Spinal cord (tissue), 9 donors: ENCODE measurements at regions not wholly inside any gene's neighbourhood (a gene's known extent, or its start where the extent isn't known, plus 50 kb on each side); places are given as distances from the start of the nearest gene placed in this dataset.

Experiments
- DNase-seq, 6 donors: peaks; one replicate each; pipeline versions ENCODE4 v3.0.0 to v3.0.0-alpha.2; 2013 to 2015; ENCODE audit warnings: low spot score in 6 of 6, low read depth in 4 of 6
- H3K27ac ChIP-seq: one replicate; pipeline ENCODE4 v1.5.1; 2013; ENCODE audit warnings: low read depth, low read length, control low read depth
- H3K27me3 ChIP-seq: one replicate; pipeline ENCODE4 v1.6.1; 2013; ENCODE audit warnings: low read length; ENCODE audit not compliant: control insufficient read depth, insufficient read depth
- H3K36me3 ChIP-seq: one replicate; pipeline ENCODE4 v1.6.1; 2013; ENCODE audit warnings: low read length; ENCODE audit not compliant: control insufficient read depth, insufficient read depth
- H3K4me1 ChIP-seq: one replicate; pipeline ENCODE4 v1.6.1; 2013; ENCODE audit warnings: low read length; ENCODE audit not compliant: control insufficient read depth, insufficient read depth
- H3K4me3 ChIP-seq: one replicate; pipeline ENCODE4 v1.5.1; 2013; ENCODE audit warnings: low read depth, low read length, control low read depth
- H3K9me3 ChIP-seq: one replicate; pipeline ENCODE4 v1.6.1; 2013; ENCODE audit warnings: low read length; ENCODE audit not compliant: control insufficient read depth, insufficient read depth
- WGBS: methylation state at CpG from one replicate; pipeline ENCODE4 v1.1.5; 2013; ENCODE audit warnings: missing lambda C conversion rate; ENCODE audit not compliant: insufficient coverage; 5-methylcytosine and 5-hydroxymethylcytosine counted together
- donor health status: healthy.

- Histone ChIP-seq H3K36me3 (peaks cover 81% of the 10 kb centered on the region), H3K27me3 (no peaks in the 10 kb centered on the region), H3K4me1 (peaks cover 14% of the 10 kb centered on the region), H3K27ac (no peak overlapping the region), H3K4me3 (no peak overlapping the region), H3K9me3 (no peaks in the 10 kb centered on the region)
- WGBS = 89% methylated on average over 20 of the region's 20 CpGs
- no peak for DNase-seq
These were observed 1079.4 kb downstream of the BRD1 start for GRCh38 chr22:48748113-48748859.

- Histone ChIP-seq H3K4me3 (no peak overlapping the region), H3K27ac (no peak overlapping the region), H3K4me1 (peaks cover 9% of the 10 kb centered on the region), H3K36me3 (peaks cover 81% of the 10 kb centered on the region), H3K9me3 (no peaks in the 10 kb centered on the region), H3K27me3 (no peaks in the 10 kb centered on the region)
- WGBS = 93% methylated on average over 13 of the region's 13 CpGs
- no peak for DNase-seq
These were observed 1080.8 kb downstream of the BRD1 start for GRCh38 chr22:48746789-48747425.

- WGBS = 88% methylated on average over 29 of the region's 32 CpGs
- no peak for DNase-seq
- Histone ChIP-seq H3K36me3 (peaks cover 81% of the 10 kb centered on the region), H3K4me3 (no peak overlapping the region), H3K9me3 (no peaks in the 10 kb centered on the region), H3K27me3 (no peaks in the 10 kb centered on the region), H3K27ac (no peak overlapping the region), H3K4me1 (peaks cover 9% of the 10 kb centered on the region)
These were observed 1081.6 kb downstream of the BRD1 start for GRCh38 chr22:48745842-48746788.

GRCh38 chr22:48744967-48745841 is 1082.5 kb downstream of the BRD1 start:
- no peak overlapping the region for H3K27ac ChIP-seq
- no peaks in the 10 kb centered on the region for H3K9me3 ChIP-seq
- no peak overlapping the region for H3K4me3 ChIP-seq
- H3K36me3 ChIP-seq = peaks cover 82% of the 10 kb centered on the region
- no peak for DNase-seq
- H3K27me3 ChIP-seq = no peaks in the 10 kb centered on the region
- 94% methylated on average over 37 of the region's 40 CpGs for WGBS
- peaks cover 9% of the 10 kb centered on the region for H3K4me1 ChIP-seq

- Histone ChIP-seq H3K4me3 (no peak overlapping the region), H3K27me3 (no peaks in the 10 kb centered on the region), H3K36me3 (peaks cover 79% of the 10 kb centered on the region), H3K4me1 (peaks cover 3% of the 10 kb centered on the region), H3K27ac (no peak overlapping the region), H3K9me3 (no peaks in the 10 kb centered on the region)
- WGBS = 96% methylated on average over 11 of the region's 11 CpGs
- DNase-seq = no peak
These were observed 1083.4 kb downstream of the BRD1 start for GRCh38 chr22:48744283-48744641.

- no peaks in the 10 kb centered on the region for H3K27me3 ChIP-seq
- WGBS = 94% methylated on average over 30 of the region's 32 CpGs
- H3K27ac ChIP-seq = no peak overlapping the region
- DNase-seq = no peak
- no peak overlapping the region for H3K4me3 ChIP-seq
- H3K9me3 ChIP-seq = no peaks in the 10 kb centered on the region
- peaks cover 74% of the 10 kb centered on the region for H3K36me3 ChIP-seq
- peaks cover 3% of the 10 kb centered on the region for H3K4me1 ChIP-seq
These were observed 1083.9 kb downstream of the BRD1 start for GRCh38 chr22:48743601-48744282.

- Histone ChIP-seq H3K9me3 (no peaks in the 10 kb centered on the region), H3K4me3 (no peak overlapping the region), H3K27me3 (no peaks in the 10 kb centered on the region), H3K27ac (no peak overlapping the region), H3K36me3 (peaks cover 72% of the 10 kb centered on the region), H3K4me1 (peaks cover 3% of the 10 kb centered on the region)
- no peak for DNase-seq
- 95% methylated on average over 39 of the region's 39 CpGs for WGBS
These were observed 1084.9 kb downstream of the BRD1 start for GRCh38 chr22:48742556-48743343.

GRCh38 chr22:48742191-48742555 is 1085.5 kb downstream of the BRD1 start:
- Histone ChIP-seq H3K4me3 (no peak overlapping the region), H3K27me3 (no peaks in the 10 kb centered on the region), H3K36me3 (peaks cover 76% of the 10 kb centered on the region), H3K4me1 (peaks cover 3% of the 10 kb centered on the region), H3K27ac (no peak overlapping the region), H3K9me3 (no peaks in the 10 kb centered on the region)
- 95% methylated on average over 15 of the region's 17 CpGs for WGBS
- no peak for DNase-seq
